ENCODE measurements at regions not wholly inside any gene's neighbourhood (a gene's known extent, or its start where the extent isn't known, plus 50 kb on each side); places are given as distances from the start of the nearest gene placed in this dataset.

- TF ChIP-seq CTCF (IDR thresholded peaks at IDR 0.05; ENCODE audit: poor library complexity, severe bottlenecking) = no peak
- no peak for TF ChIP-seq SMC3 (conservative IDR thresholded peaks at IDR 0.05; ENCODE audit: poor library complexity)
- no peak for TF ChIP-seq POLR2AphosphoS5 (IDR thresholded peaks at IDR 0.05)
- no peak for TF ChIP-seq MXI1 (conservative IDR thresholded peaks at IDR 0.05; ENCODE audit: poor library complexity, severe bottlenecking)
Measured at GRCh38 chr6:79784395-79784753, 153.2 kb downstream of the SH3BGRL2 start.

All from neural cell (in vitro differentiated cells).